OCI-LY1 (cell line): ENCODE measurements at regions not wholly inside any gene's neighbourhood (a gene's known extent, or its start where the extent isn't known, plus 50 kb on each side); places are given as distances from the start of the nearest gene placed in this dataset.

Source experiments
- H2AFZ ChIP-seq: fragments of 200-600 bp; sonication (generic), shearing (Covaris generic); 2 replicates; pipeline ENCODE4 v1.6.0; 2014; ENCODE audit warnings: antibody characterized with exemption, mild to moderate bottlenecking, low read length
- H3F3A ChIP-seq: fragments of 200-600 bp; sonication (generic), shearing (Covaris generic); 2 replicates; pipeline ENCODE4 v1.6.0; 2014; ENCODE audit warnings: mild to moderate bottlenecking, antibody characterized with exemption, low read length, moderate library complexity; ENCODE audit not compliant: insufficient read depth
- H3K27ac ChIP-seq: fragments of 200-600 bp; sonication (generic); 2 replicates; pipeline ENCODE4 v1.5.1; 2014; ENCODE audit warnings: low read length, mixed run types, mild to moderate bottlenecking, low read depth; ENCODE audit not compliant: poor library complexity, severe bottlenecking
- H3K27me3 ChIP-seq: fragments of 200-600 bp; sonication (generic); 2 replicates; pipeline ENCODE4 v1.6.0; 2014; ENCODE audit warnings: antibody characterized with exemption, mild to moderate bottlenecking, low read length, moderate library complexity; ENCODE audit not compliant: insufficient read depth
- H3K36me3 ChIP-seq: fragments of 200-600 bp; sonication (generic); 2 replicates; pipeline ENCODE4 v1.6.1; 2014; ENCODE audit warnings: mild to moderate bottlenecking, antibody characterized with exemption, low read length, moderate library complexity, mixed read lengths; ENCODE audit not compliant: insufficient read depth
- H3K4me1 ChIP-seq: fragments of 200-600 bp; sonication (generic); 2 replicates; pipeline ENCODE4 v1.5.1; 2014; ENCODE audit warnings: mild to moderate bottlenecking, low read length, moderate library complexity; ENCODE audit not compliant: insufficient read depth, severe bottlenecking
- H3K4me2 ChIP-seq: fragments of 200-600 bp; sonication (generic), shearing (Covaris generic); 2 replicates; pipeline ENCODE4 v1.6.1; 2014; ENCODE audit warnings: low read length
- H3K4me3 ChIP-seq: fragments of 200-600 bp; sonication (generic); 2 replicates; pipeline ENCODE4 v1.5.1; 2014; ENCODE audit warnings: low read length, low read depth, mild to moderate bottlenecking, mixed read lengths; ENCODE audit not compliant: poor library complexity, severe bottlenecking
- H3K79me2 ChIP-seq: fragments of 200-600 bp; shearing (Covaris generic); 2 replicates; pipeline ENCODE4 v1.6.1; 2016; ENCODE audit warnings: mixed run types, low read length, mixed read lengths; ENCODE audit not compliant: insufficient read depth
- H3K9ac ChIP-seq: fragments of 200-600 bp; sonication (generic), shearing (Covaris generic); 2 replicates; pipeline ENCODE4 v1.6.1; 2014; ENCODE audit warnings: mild to moderate bottlenecking, low read length, mixed read lengths
- H3K9me2 ChIP-seq: fragments of 200-600 bp; sonication (generic), shearing (Covaris generic); 2 replicates; pipeline ENCODE4 v1.6.1; 2014; ENCODE audit warnings: low read depth, mild to moderate bottlenecking, low read length, mixed read lengths
- H3K9me3 ChIP-seq: fragments of 200-600 bp; shearing (Covaris generic); 2 replicates; pipeline ENCODE4 v1.6.1; 2014; ENCODE audit warnings: low read length, mixed read lengths
- H4K20me1 ChIP-seq: fragments of 200-600 bp; sonication (generic), shearing (Covaris generic); 2 replicates; pipeline ENCODE4 v1.6.0; 2016; ENCODE audit warnings: mild to moderate bottlenecking, low read length; ENCODE audit not compliant: insufficient read depth
- CTCF ChIP-seq: fragments of 200-600 bp; sonication (generic), shearing (Covaris generic); IDR thresholded peaks from 2 replicates; pipeline ENCODE4 v1.5.1; 2017; ENCODE audit warnings: mild to moderate bottlenecking, antibody characterized with exemption, low read length, moderate library complexity, mixed read lengths
- EZH2 ChIP-seq: fragments of 200-600 bp; sonication (generic), shearing (Covaris generic); IDR thresholded peaks from 2 replicates; pipeline ENCODE4 v1.8.0; 2017; ENCODE audit warnings: borderline replicate concordance, mixed run types, mild to moderate bottlenecking, antibody characterized with exemption, low read length, moderate library complexity, mixed read lengths

GRCh38 chr4:125624951-125625350, 310.2 kb downstream of the FAT4 start:
- Histone ChIP-seq H3K4me3 (no peak overlapping the region), H3K27ac (no peak overlapping the region), H3K4me1 (no peaks in the 10 kb centered on the region), H3K9me2 (no peaks in the 10 kb centered on the region), H3K27me3 (no peaks in the 10 kb centered on the region), H3K36me3 (no peaks in the 10 kb centered on the region), H2AFZ (no peak overlapping the region), H3K79me2 (no peaks in the 10 kb centered on the region), H3K9ac (no peak overlapping the region), H4K20me1 (no peaks in the 10 kb centered on the region), H3K9me3 (no peaks in the 10 kb centered on the region), H3F3A (no peaks in the 10 kb centered on the region), H3K4me2 (no peak overlapping the region)
- TF ChIP-seq EZH2 = no peak
- TF ChIP-seq CTCF = no peak

GRCh38 chr4:125626946-125627345, 312.2 kb downstream of the FAT4 start:
- Histone ChIP-seq H3K4me2 (no peak overlapping the region), H3K4me3 (no peak overlapping the region), H3K79me2 (no peaks in the 10 kb centered on the region), H3K36me3 (no peaks in the 10 kb centered on the region), H2AFZ (no peak overlapping the region), H3K27me3 (no peaks in the 10 kb centered on the region), H3K27ac (no peak overlapping the region), H3F3A (no peaks in the 10 kb centered on the region), H3K9me2 (no peaks in the 10 kb centered on the region), H3K4me1 (no peaks in the 10 kb centered on the region), H3K9me3 (no peaks in the 10 kb centered on the region), H3K9ac (no peak overlapping the region), H4K20me1 (no peaks in the 10 kb centered on the region)
- TF ChIP-seq EZH2 (no peak), CTCF (no peak)

- H2AFZ ChIP-seq = no peak overlapping the region
Observed at GRCh38 chr4:125639182-125639621, 324.4 kb downstream of the FAT4 start.

More at GRCh38 chr4:125639182-125639621, 324.4 kb downstream of the FAT4 start:
- Histone ChIP-seq H3K4me2 (no peak overlapping the region), H3K27me3 (no peaks in the 10 kb centered on the region), H3K9me2 (no peaks in the 10 kb centered on the region), H3K4me3 (no peak overlapping the region), H3K27ac (no peak overlapping the region), H3K4me1 (no peaks in the 10 kb centered on the region), H3F3A (no peaks in the 10 kb centered on the region), H3K9ac (no peak overlapping the region), H3K9me3 (no peaks in the 10 kb centered on the region), H3K79me2 (no peaks in the 10 kb centered on the region), H3K36me3 (no peaks in the 10 kb centered on the region), H4K20me1 (no peaks in the 10 kb centered on the region)
- no peak for TF ChIP-seq CTCF
- TF ChIP-seq EZH2 = no peak
